Muscle layer of colon (tissue), 2 donors: ENCODE measurements at regions not wholly inside any gene's neighbourhood (a gene's known extent, or its start where the extent isn't known, plus 50 kb on each side); places are given as distances from the start of the nearest gene placed in this dataset.
A peak's percentile ranks its signal among the peaks of the same experiment; 100 is the strongest.
"Not testable (repeated sequence)": the region's sequence is repeated elsewhere in the genome, so short reads cannot be mapped to it uniquely, and the experiment has no call there.

ENCODE experiments used
- H3K27ac ChIP-seq: one replicate; pipeline ENCODE4 v1.7.0; 2013; ENCODE audit warnings: low read depth, mild to moderate bottlenecking, low read length, moderate library complexity
- H3K27me3 ChIP-seq, 2 donors: one replicate each; pipeline ENCODE4 v1.7.0; 2013; ENCODE audit warnings: low read length in 2 of 2, mild to moderate bottlenecking in 2 of 2; ENCODE audit not compliant: insufficient read depth in 2 of 2, control insufficient read depth in 1 of 2
- H3K36me3 ChIP-seq: one replicate; pipeline ENCODE4 v1.7.0; 2013; ENCODE audit warnings: mild to moderate bottlenecking, low read length; ENCODE audit not compliant: insufficient read depth
- H3K4me1 ChIP-seq: one replicate; pipeline ENCODE4 v1.7.0; 2013; ENCODE audit warnings: mild to moderate bottlenecking, low read length; ENCODE audit not compliant: insufficient read depth
- H3K4me3 ChIP-seq, 2 donors: one replicate each; pipeline ENCODE4 v1.7.0; 2013; ENCODE audit warnings: low read length in 2 of 2, low read depth in 1 of 2, mild to moderate bottlenecking in 1 of 2, moderate library complexity in 1 of 2
- H3K9ac ChIP-seq: one replicate; pipeline ENCODE4 v1.7.0; 2013; ENCODE audit warnings: low read length
- H3K9me3 ChIP-seq: one replicate; pipeline ENCODE4 v1.7.0; 2013; ENCODE audit warnings: mild to moderate bottlenecking, low read length
- donor health status: abdominal sarcoma.
- donor health status: Adenocarcinoma of cecum.

GRCh38 chr4:3947761-3948160 is 181.6 kb downstream of the ADRA2C start:
- H3K9ac ChIP-seq, H3K27me3 ChIP-seq, H3K36me3 ChIP-seq, H3K4me1 ChIP-seq, H3K9me3 ChIP-seq, H3K4me3 ChIP-seq, H3K27ac ChIP-seq: not testable (repeated sequence)

- not testable (repeated sequence) for H3K4me3 ChIP-seq, H3K9ac ChIP-seq, H3K27me3 ChIP-seq, H3K36me3 ChIP-seq, H3K4me1 ChIP-seq, H3K27ac ChIP-seq, H3K9me3 ChIP-seq
These were observed 182.0 kb downstream of the ADRA2C start for GRCh38 chr4:3948210-3948609.

GRCh38 chr4:3949916-3950315 is 183.7 kb downstream of the ADRA2C start:
- H3K27me3 ChIP-seq, H3K9me3 ChIP-seq, H3K4me3 ChIP-seq, H3K27ac ChIP-seq, H3K36me3 ChIP-seq, H3K4me1 ChIP-seq, H3K9ac ChIP-seq: not testable (repeated sequence)

GRCh38 chr4:3952443-3953139 is 186.4 kb downstream of the ADRA2C start:
- H3K27me3 ChIP-seq, H3K9me3 ChIP-seq, H3K4me1 ChIP-seq, H3K4me3 ChIP-seq, H3K27ac ChIP-seq, H3K9ac ChIP-seq, H3K36me3 ChIP-seq: not testable (repeated sequence)

- H3K36me3 ChIP-seq, H3K9ac ChIP-seq, H3K4me3 ChIP-seq, H3K27ac ChIP-seq, H3K27me3 ChIP-seq, H3K9me3 ChIP-seq, H3K4me1 ChIP-seq: not testable (repeated sequence)
These were observed 186.9 kb downstream of the ADRA2C start for GRCh38 chr4:3953140-3953489.

- peak overlapping the region; percentile 58 for H3K27ac ChIP-seq
- H3K9ac ChIP-seq: not testable (repeated sequence)
These were observed 188.5 kb downstream of the ADRA2C start for GRCh38 chr4:3954540-3955320.

GRCh38 chr4:3955321-3956164 is 189.4 kb downstream of the ADRA2C start:
- Histone ChIP-seq H3K4me3 (peak overlapping the region; percentile 50 to 56), H3K27ac (peak overlapping the region; percentile 58)
- H3K4me1 ChIP-seq, H3K9ac ChIP-seq, H3K36me3 ChIP-seq, H3K9me3 ChIP-seq, H3K27me3 ChIP-seq: not testable (repeated sequence)

More at GRCh38 chr4:3954540-3955320, 188.5 kb downstream of the ADRA2C start:
- not testable (repeated sequence) for H3K36me3 ChIP-seq, H3K4me1 ChIP-seq, H3K9me3 ChIP-seq, H3K27me3 ChIP-seq
- H3K4me3 ChIP-seq: peak overlapping the region; percentile 50 to 56

GRCh38 chr4:3956165-3956867 is 190.1 kb downstream of the ADRA2C start:
- not testable (repeated sequence) for H3K27ac ChIP-seq, H3K9ac ChIP-seq

GRCh38 chr4:3961091-3961672 is 195.0 kb downstream of the ADRA2C start:
- H3K4me3 ChIP-seq, H3K9me3 ChIP-seq, H3K27me3 ChIP-seq, H3K4me1 ChIP-seq, H3K36me3 ChIP-seq, H3K9ac ChIP-seq, H3K27ac ChIP-seq: not testable (repeated sequence)

More at GRCh38 chr4:3956165-3956867, 190.1 kb downstream of the ADRA2C start:
- H3K36me3 ChIP-seq, H3K4me1 ChIP-seq, H3K9me3 ChIP-seq, H3K27me3 ChIP-seq: not testable (repeated sequence)
- H3K4me3 ChIP-seq: peak overlapping the region; percentile 32 to 50

- not testable (repeated sequence) for H3K9ac ChIP-seq, H3K4me1 ChIP-seq, H3K36me3 ChIP-seq, H3K27me3 ChIP-seq, H3K27ac ChIP-seq, H3K4me3 ChIP-seq, H3K9me3 ChIP-seq
These were observed 198.5 kb downstream of the ADRA2C start for GRCh38 chr4:3964572-3965278.
